Astrocyte (in vitro differentiated cells and primary cell): ENCODE measurements at regions not wholly inside any gene's neighbourhood (a gene's known extent, or its start where the extent isn't known, plus 50 kb on each side); places are given as distances from the start of the nearest gene placed in this dataset.

Experiments used
- DNase-seq: peaks from one replicate; pipeline ENCODE4 v3.0.0-alpha.2; 2010; ENCODE audit warnings: low read depth
- FAIRE-seq: peaks from 2 replicates; lab custom pipeline; 2011; peaks lifted over from hg19 to GRCh38; lab: Jason Lieb, UNC
- H2AFZ ChIP-seq: 2 replicates; pipeline ENCODE4 v1.6.0; 2012; ENCODE audit warnings: low read depth, low read length, inconsistent platforms
- H3K27ac ChIP-seq: 2 replicates; pipeline ENCODE4 v1.5.1; 2011; ENCODE audit warnings: low read depth, low read length, inconsistent platforms
- H3K27me3 ChIP-seq: 2 replicates; pipeline ENCODE4 v1.6.0; 2011; ENCODE audit warnings: low read length, inconsistent platforms; ENCODE audit not compliant: insufficient read depth
- H3K36me3 ChIP-seq: 2 replicates; pipeline ENCODE4 v1.5.1; 2011; ENCODE audit warnings: low read length, inconsistent platforms; ENCODE audit not compliant: insufficient read depth
- H3K4me1 ChIP-seq: 2 replicates; pipeline ENCODE4 v1.5.1; 2011; ENCODE audit warnings: low read length, inconsistent platforms; ENCODE audit not compliant: insufficient read depth
- H3K4me2 ChIP-seq: 2 replicates; pipeline ENCODE4 v1.6.0; 2012; ENCODE audit warnings: low read length, inconsistent platforms
- H3K4me3 ChIP-seq: 2 replicates; pipeline ENCODE4 v1.5.1; 2011; ENCODE audit warnings: low read depth, mild to moderate bottlenecking, low read length, inconsistent platforms; ENCODE audit not compliant: insufficient read depth
- H3K79me2 ChIP-seq: 2 replicates; pipeline ENCODE4 v1.6.0; 2012; ENCODE audit warnings: mild to moderate bottlenecking, low read length, inconsistent platforms; ENCODE audit not compliant: insufficient read depth
- H3K9ac ChIP-seq: 2 replicates; pipeline ENCODE4 v1.6.0; 2012; ENCODE audit warnings: mild to moderate bottlenecking, low read length, inconsistent platforms
- H3K9me3 ChIP-seq: 2 replicates; pipeline ENCODE4 v1.5.1; 2012; ENCODE audit warnings: low read depth, mild to moderate bottlenecking, low read length, inconsistent platforms; ENCODE audit not compliant: insufficient read depth
- H4K20me1 ChIP-seq: 2 replicates; pipeline ENCODE4 v1.6.0; 2012; ENCODE audit warnings: low read length, inconsistent platforms; ENCODE audit not compliant: insufficient read depth
- H3K27ac Mint-ChIP-seq: one replicate; pipeline ENCODE4 v1.8.0; 2021; ENCODE audit warnings: mild to moderate bottlenecking, mixed read lengths; ENCODE audit not compliant: unreplicated experiment
- H3K27me3 Mint-ChIP-seq: one replicate; pipeline ENCODE4 v1.8.0; 2021; ENCODE audit warnings: low read depth, mixed read lengths; ENCODE audit not compliant: unreplicated experiment
- H3K36me3 Mint-ChIP-seq: one replicate; pipeline ENCODE4 v1.8.0; 2021; ENCODE audit warnings: low read depth, mixed read lengths; ENCODE audit not compliant: unreplicated experiment
- H3K4me1 Mint-ChIP-seq: one replicate; pipeline ENCODE4 v1.8.0; 2021; ENCODE audit warnings: low read depth, mixed read lengths; ENCODE audit not compliant: unreplicated experiment
- H3K4me3 Mint-ChIP-seq: one replicate; pipeline ENCODE4 v1.8.0; 2021; ENCODE audit warnings: mild to moderate bottlenecking, moderate library complexity, mixed read lengths; ENCODE audit not compliant: unreplicated experiment
- H3K9me3 Mint-ChIP-seq: one replicate; pipeline ENCODE4 v1.8.0; 2021; ENCODE audit warnings: mild to moderate bottlenecking, mixed read lengths; ENCODE audit not compliant: unreplicated experiment
- CTCF ChIP-seq: IDR thresholded peaks from 2 replicates; pipeline ENCODE4 v1.5.1; 2011; ENCODE audit warnings: low read depth, mild to moderate bottlenecking, inconsistent platforms, low read length, moderate library complexity; ENCODE audit not compliant: insufficient read depth
- EZH2 ChIP-seq: IDR thresholded peaks from 2 replicates; pipeline ENCODE4 v1.6.1; 2012; ENCODE audit warnings: mild to moderate bottlenecking, low read length, inconsistent platforms; ENCODE audit not compliant: insufficient read depth

GRCh38 chr1:106964495-106964894 is 92.0 kb upstream of the PRMT6 start:
- DNase-seq (no peak), FAIRE-seq (no peak)
- Histone ChIP-seq H3K79me2 (no peaks in the 10 kb centered on the region), H3K4me1 (no peaks in the 10 kb centered on the region), H3K4me2 (no peak overlapping the region), H3K27me3 (no peaks in the 10 kb centered on the region), H3K4me3 (no peak overlapping the region), H2AFZ (no peak overlapping the region), H3K36me3 (no peaks in the 10 kb centered on the region), H4K20me1 (no peaks in the 10 kb centered on the region), H3K27ac (no peak overlapping the region), H3K9me3 (no peaks in the 10 kb centered on the region), H3K9ac (no peak overlapping the region)
- TF ChIP-seq CTCF = no peak
- no peak for TF ChIP-seq EZH2
- H3K27ac Mint-ChIP-seq = no peak overlapping the region
- H3K27me3 Mint-ChIP-seq = no peaks in the 10 kb centered on the region
- H3K36me3 Mint-ChIP-seq = no peaks in the 10 kb centered on the region
- no peaks in the 10 kb centered on the region for H3K9me3 Mint-ChIP-seq
- no peak overlapping the region for H3K4me3 Mint-ChIP-seq
- no peaks in the 10 kb centered on the region for H3K4me1 Mint-ChIP-seq

- no peak for FAIRE-seq
- Histone ChIP-seq H3K9ac (no peak overlapping the region), H3K4me2 (no peak overlapping the region), H4K20me1 (no peaks in the 10 kb centered on the region), H3K4me3 (no peak overlapping the region), H3K4me1 (no peaks in the 10 kb centered on the region), H3K79me2 (no peaks in the 10 kb centered on the region), H3K27me3 (no peaks in the 10 kb centered on the region), H3K36me3 (no peaks in the 10 kb centered on the region), H2AFZ (no peak overlapping the region), H3K27ac (no peak overlapping the region), H3K9me3 (no peaks in the 10 kb centered on the region)
- Mint-ChIP-seq H3K36me3 (no peaks in the 10 kb centered on the region), H3K4me3 (no peak overlapping the region), H3K27ac (no peak overlapping the region), H3K27me3 (no peaks in the 10 kb centered on the region), H3K4me1 (no peaks in the 10 kb centered on the region), H3K9me3 (no peaks in the 10 kb centered on the region)
- TF ChIP-seq CTCF (no peak), EZH2 (no peak)
- DNase-seq = no peak
Observed at GRCh38 chr1:106968644-106969043, 87.8 kb upstream of the PRMT6 start.

GRCh38 chr1:106969731-106970130 is 86.7 kb upstream of the PRMT6 start:
- H4K20me1 ChIP-seq = no peaks in the 10 kb centered on the region
- H3K27ac Mint-ChIP-seq = no peak overlapping the region
- H3K4me1 Mint-ChIP-seq = no peaks in the 10 kb centered on the region
- H3K27ac ChIP-seq = no peak overlapping the region
- DNase-seq (no peak), FAIRE-seq (no peak)
- H2AFZ ChIP-seq = no peak overlapping the region
- no peak overlapping the region for H3K4me3 ChIP-seq
- H3K4me3 Mint-ChIP-seq = no peak overlapping the region
- H3K9me3 ChIP-seq = no peaks in the 10 kb centered on the region
- no peak for TF ChIP-seq EZH2
- TF ChIP-seq CTCF = no peak
- H3K9ac ChIP-seq = no peak overlapping the region
- no peaks in the 10 kb centered on the region for H3K27me3 ChIP-seq
- H3K4me2 ChIP-seq = no peak overlapping the region
- no peaks in the 10 kb centered on the region for H3K9me3 Mint-ChIP-seq
- H3K36me3 ChIP-seq = no peaks in the 10 kb centered on the region
- H3K4me1 ChIP-seq = no peaks in the 10 kb centered on the region
- H3K79me2 ChIP-seq = no peaks in the 10 kb centered on the region
- H3K27me3 Mint-ChIP-seq = no peaks in the 10 kb centered on the region
- no peaks in the 10 kb centered on the region for H3K36me3 Mint-ChIP-seq
